NCI-H748 (cell line): ENCODE measurements at regions not wholly inside any gene's neighbourhood (a gene's known extent, or its start where the extent isn't known, plus 50 kb on each side); places are given as distances from the start of the nearest gene placed in this dataset.
"Not testable (repeated sequence)": the region's sequence is repeated elsewhere in the genome, so short reads cannot be mapped to it uniquely, and the experiment has no call there.

Experiments
- DNase-seq: peaks from one replicate; lab custom pipeline; 2025; ENCODE audit not compliant: unreplicated experiment; lab: John Stamatoyannopoulos, UW

- DNase-seq = peak; percentile 91
Measured at GRCh38 chr6:48658915-48659314, 547.9 kb upstream of the PTCHD4 start.

- DNase-seq = no peak
Measured at GRCh38 chr6:48641544-48641943, 530.5 kb upstream of the PTCHD4 start.

GRCh38 chr6:48638796-48639195 is 527.8 kb upstream of the PTCHD4 start:
- peak; percentile 25 for DNase-seq

GRCh38 chr6:48630511-48630910 is 519.5 kb upstream of the PTCHD4 start:
- no peak for DNase-seq

- no peak for DNase-seq
Measured at GRCh38 chr6:48628316-48628715, 517.3 kb upstream of the PTCHD4 start.

- DNase-seq = no peak
Measured at GRCh38 chr6:48626421-48626820, 515.4 kb upstream of the PTCHD4 start.

- no peak for DNase-seq
Measured at GRCh38 chr6:48624631-48625030, 513.6 kb upstream of the PTCHD4 start.

- no peak for DNase-seq
Measured at GRCh38 chr6:48619771-48620170, 508.8 kb upstream of the PTCHD4 start.

GRCh38 chr6:48615041-48615440 is 504.0 kb upstream of the PTCHD4 start:
- DNase-seq = no peak

- no peak for DNase-seq
Measured at GRCh38 chr6:48614326-48614725, 503.3 kb upstream of the PTCHD4 start.

- DNase-seq = no peak
Measured at GRCh38 chr6:48613231-48613949, 502.4 kb upstream of the PTCHD4 start.

GRCh38 chr6:48611332-48611731 is 500.3 kb upstream of the PTCHD4 start:
- no peak for DNase-seq

GRCh38 chr6:48610846-48611245 is 499.8 kb upstream of the PTCHD4 start:
- DNase-seq = no peak

- DNase-seq = no peak
Measured at GRCh38 chr6:48606618-48607017, 495.6 kb upstream of the PTCHD4 start.

GRCh38 chr6:48597951-48598350 is 487.0 kb upstream of the PTCHD4 start:
- DNase-seq = no peak

GRCh38 chr6:48596830-48597229 is 485.8 kb upstream of the PTCHD4 start:
- DNase-seq = no peak

GRCh38 chr6:48591158-48591557 is 480.2 kb upstream of the PTCHD4 start:
- not testable (repeated sequence) for DNase-seq

GRCh38 chr6:48584846-48585245 is 473.8 kb upstream of the PTCHD4 start:
- DNase-seq = no peak

GRCh38 chr6:48570656-48571055 is 459.7 kb upstream of the PTCHD4 start:
- DNase-seq = no peak

- no peak for DNase-seq
Measured at GRCh38 chr6:48568856-48569255, 457.9 kb upstream of the PTCHD4 start.

GRCh38 chr6:48567016-48567415 is 456.0 kb upstream of the PTCHD4 start:
- no peak for DNase-seq

GRCh38 chr6:48564036-48564820 is 453.2 kb upstream of the PTCHD4 start:
- no peak for DNase-seq
